Natural killer cell (primary cell): ENCODE measurements at regions not wholly inside any gene's neighbourhood (a gene's known extent, or its start where the extent isn't known, plus 50 kb on each side); places are given as distances from the start of the nearest gene placed in this dataset.

Experiments
- ATAC-seq, 3 donors: fragments of 150-1000 bp in 2 of 3; fragments of 200-7000 bp in 1 of 3; cut with Tn5 transposase; 1 replicate in 1 of 3; 2 replicates in 2 of 3; pipeline ENCODE4 v1.10.0; 2021; ENCODE audit warnings: mild to moderate bottlenecking in 2 of 3, moderate library complexity in 2 of 3
- DNase-seq, 2 donors: peaks; one replicate each; pipeline versions ENCODE4 v3.0.0 to v3.0.0-alpha.2; 2013 to 2021; ENCODE audit warnings: mixed read lengths in 1 of 2
- H3K27ac ChIP-seq: one replicate; pipeline ENCODE4 v1.5.1; 2013; ENCODE audit warnings: mild to moderate bottlenecking, low read length
- H3K27me3 ChIP-seq: one replicate; pipeline ENCODE4 v1.6.1; 2013; ENCODE audit warnings: low read length; ENCODE audit not compliant: control insufficient read depth, insufficient read depth
- H3K36me3 ChIP-seq: one replicate; pipeline ENCODE4 v1.6.1; 2013; ENCODE audit warnings: low read length; ENCODE audit not compliant: control insufficient read depth, insufficient read depth
- H3K4me1 ChIP-seq: one replicate; pipeline ENCODE4 v1.6.1; 2013; ENCODE audit warnings: low read length; ENCODE audit not compliant: control insufficient read depth, insufficient read depth
- H3K4me3 ChIP-seq: one replicate; pipeline ENCODE4 v1.5.1; 2013; ENCODE audit warnings: low read length
- H3K9me3 ChIP-seq: one replicate; pipeline ENCODE4 v1.6.1; 2013; ENCODE audit warnings: low read length; ENCODE audit not compliant: control insufficient read depth, insufficient read depth
- H3K27ac Mint-ChIP-seq, 2 donors: one replicate each; pipeline ENCODE4 v1.8.0; 2022; ENCODE audit warnings: mild to moderate bottlenecking in 2 of 2, mixed read lengths in 2 of 2, moderate library complexity in 1 of 2
- H3K27me3 Mint-ChIP-seq, 2 donors: one replicate each; pipeline ENCODE4 v1.8.0; 2022; ENCODE audit warnings: low read depth in 2 of 2, mixed read lengths in 2 of 2
- H3K36me3 Mint-ChIP-seq: one replicate; pipeline ENCODE4 v1.8.0; 2022; ENCODE audit warnings: mixed read lengths
- H3K4me1 Mint-ChIP-seq, 2 donors: one replicate each; pipeline ENCODE4 v1.8.0; 2022; ENCODE audit warnings: mixed read lengths in 2 of 2
- H3K4me3 Mint-ChIP-seq: one replicate; pipeline ENCODE4 v1.8.0; 2022; ENCODE audit warnings: mild to moderate bottlenecking, moderate library complexity, mixed read lengths
- H3K9me3 Mint-ChIP-seq, 2 donors: one replicate each; pipeline ENCODE4 v1.8.0; 2022; ENCODE audit warnings: mixed read lengths in 2 of 2
- WGBS: methylation state at CpG from one replicate; pipeline ENCODE4 v1.1.7; 2013; ENCODE audit warnings: missing lambda C conversion rate; ENCODE audit not compliant: insufficient coverage; 5-methylcytosine and 5-hydroxymethylcytosine counted together
- intact Hi-C: fragments of 100-400 bp; cut with micrococcal nuclease; formaldehyde crosslinking; loops from one replicate; pipeline ENCODE4 v1.14.2; 2022
- TF ChIP-seq, protein P1 (sequence below): fragments of 200-600 bp; IDR thresholded peaks from one replicate; pipeline ENCODE4 v1.8.0; 2022; ENCODE audit warnings: antibody characterized with exemption

DNA sequence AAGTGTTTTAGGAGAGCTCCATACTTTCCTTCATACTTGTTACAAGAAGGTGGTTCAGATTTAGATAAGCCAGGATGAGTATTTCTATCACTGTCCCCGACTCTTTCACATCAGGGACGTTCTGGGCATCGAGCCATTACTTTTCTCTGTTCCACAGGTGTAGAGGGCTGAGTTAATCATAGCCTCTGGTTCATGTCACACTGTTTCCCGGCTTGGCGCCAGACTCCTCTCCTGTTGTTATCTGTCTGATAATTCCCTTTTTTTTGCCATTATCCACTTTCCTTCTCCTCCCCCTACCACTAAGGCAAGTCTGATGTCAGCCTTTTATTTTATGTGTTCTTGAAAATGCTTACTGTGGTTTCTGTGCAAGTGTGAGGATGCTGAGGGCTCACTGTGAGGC is 593.4 kb downstream of the UTRN start:
- peaks cover 0 to 8% of the 10 kb centered on the region in 2 donors for H3K4me1 Mint-ChIP-seq
- H3K27me3 ChIP-seq, result no peaks in the 10 kb centered on the region
- H3K4me3 ChIP-seq, result no peak overlapping the region
- H3K36me3 Mint-ChIP-seq, result no peaks in the 10 kb centered on the region
- no peak overlapping the region for H3K27ac Mint-ChIP-seq
- DNase-seq (no peak), ATAC-seq (no peak)
- no peaks in the 10 kb centered on the region for H3K9me3 ChIP-seq
- TF ChIP-seq, protein P1, sequence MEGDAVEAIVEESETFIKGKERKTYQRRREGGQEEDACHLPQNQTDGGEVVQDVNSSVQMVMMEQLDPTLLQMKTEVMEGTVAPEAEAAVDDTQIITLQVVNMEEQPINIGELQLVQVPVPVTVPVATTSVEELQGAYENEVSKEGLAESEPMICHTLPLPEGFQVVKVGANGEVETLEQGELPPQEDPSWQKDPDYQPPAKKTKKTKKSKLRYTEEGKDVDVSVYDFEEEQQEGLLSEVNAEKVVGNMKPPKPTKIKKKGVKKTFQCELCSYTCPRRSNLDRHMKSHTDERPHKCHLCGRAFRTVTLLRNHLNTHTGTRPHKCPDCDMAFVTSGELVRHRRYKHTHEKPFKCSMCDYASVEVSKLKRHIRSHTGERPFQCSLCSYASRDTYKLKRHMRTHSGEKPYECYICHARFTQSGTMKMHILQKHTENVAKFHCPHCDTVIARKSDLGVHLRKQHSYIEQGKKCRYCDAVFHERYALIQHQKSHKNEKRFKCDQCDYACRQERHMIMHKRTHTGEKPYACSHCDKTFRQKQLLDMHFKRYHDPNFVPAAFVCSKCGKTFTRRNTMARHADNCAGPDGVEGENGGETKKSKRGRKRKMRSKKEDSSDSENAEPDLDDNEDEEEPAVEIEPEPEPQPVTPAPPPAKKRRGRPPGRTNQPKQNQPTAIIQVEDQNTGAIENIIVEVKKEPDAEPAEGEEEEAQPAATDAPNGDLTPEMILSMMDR, result no peak
- no peaks in the 10 kb centered on the region for H3K4me1 ChIP-seq
- no peaks in the 10 kb centered on the region for H3K9me3 Mint-ChIP-seq
- intact Hi-C loops, result no loop called here
- no peak overlapping the region for H3K4me3 Mint-ChIP-seq
- H3K27ac ChIP-seq, result no peak overlapping the region
- 94% methylated on average over 5 of the region's 5 CpGs for WGBS
- H3K36me3 ChIP-seq, result no peaks in the 10 kb centered on the region
- peaks cover 22 to 34% of the 10 kb centered on the region in 2 donors for H3K27me3 Mint-ChIP-seq

DNA sequence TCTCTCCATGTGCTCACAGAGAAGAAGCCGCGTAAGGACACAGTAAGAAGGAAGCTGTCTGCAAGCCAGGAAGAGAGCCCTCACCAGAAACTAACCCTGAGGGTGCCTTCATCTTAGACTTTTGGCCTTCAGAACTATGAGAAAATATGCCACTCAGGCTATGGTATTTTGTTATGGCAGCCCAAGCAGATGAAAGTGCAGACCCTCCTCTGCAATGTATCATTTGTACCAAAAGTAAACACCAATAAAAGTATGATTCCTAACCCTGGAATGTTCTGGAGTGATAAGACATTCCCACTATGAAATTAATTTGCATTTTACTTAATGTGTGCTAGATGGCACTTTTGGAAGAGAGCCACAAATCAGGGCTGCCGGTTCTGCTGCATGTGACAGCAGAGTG is 594.3 kb downstream of the UTRN start:
- Histone ChIP-seq H3K4me1 (no peaks in the 10 kb centered on the region), H3K27me3 (no peaks in the 10 kb centered on the region), H3K36me3 (no peaks in the 10 kb centered on the region), H3K4me3 (no peak overlapping the region), H3K9me3 (no peaks in the 10 kb centered on the region), H3K27ac (no peak overlapping the region)
- ATAC-seq, result no peak
- WGBS, result 95% methylated on average over 3 of the region's 3 CpGs
- Mint-ChIP-seq H3K9me3 (no peaks in the 10 kb centered on the region), H3K27ac (no peak overlapping the region), H3K27me3 (peaks cover 22 to 34% of the 10 kb centered on the region in 2 donors), H3K4me1 (peaks cover 0 to 8% of the 10 kb centered on the region in 2 donors), H3K4me3 (no peak overlapping the region), H3K36me3 (no peaks in the 10 kb centered on the region)
- intact Hi-C loops, result no loop called here
- DNase-seq, result no peak
- TF ChIP-seq, protein P1, result no peak

- Mint-ChIP-seq H3K4me1 (peaks cover 0 to 8% of the 10 kb centered on the region in 2 donors), H3K27ac (no peak overlapping the region), H3K4me3 (no peak overlapping the region), H3K36me3 (no peaks in the 10 kb centered on the region), H3K9me3 (no peaks in the 10 kb centered on the region), H3K27me3 (peaks cover 28 to 46% of the 10 kb centered on the region in 2 donors)
- WGBS, result 100% methylated on average over 2 of the region's 4 CpGs
- Histone ChIP-seq H3K9me3 (no peaks in the 10 kb centered on the region), H3K27ac (no peak overlapping the region), H3K36me3 (no peaks in the 10 kb centered on the region), H3K27me3 (no peaks in the 10 kb centered on the region), H3K4me1 (no peaks in the 10 kb centered on the region), H3K4me3 (no peak overlapping the region)
- TF ChIP-seq, protein P1, result no peak
- DNase-seq (no peak), ATAC-seq (no peak)
- intact Hi-C loops, result no loop called here
Observed at GRCh38 chr6:144882425-144882824, 597.3 kb downstream of the UTRN start.

GRCh38 chr6:144883915-144884314 is 598.8 kb downstream of the UTRN start:
- Mint-ChIP-seq H3K27ac (no peak overlapping the region), H3K4me3 (no peak overlapping the region), H3K9me3 (no peaks in the 10 kb centered on the region), H3K4me1 (peaks cover 0 to 5% of the 10 kb centered on the region in 2 donors), H3K27me3 (peaks cover 19 to 37% of the 10 kb centered on the region in 2 donors), H3K36me3 (no peaks in the 10 kb centered on the region)
- Histone ChIP-seq H3K4me1 (no peaks in the 10 kb centered on the region), H3K27me3 (no peaks in the 10 kb centered on the region), H3K9me3 (no peaks in the 10 kb centered on the region), H3K36me3 (no peaks in the 10 kb centered on the region), H3K27ac (no peak overlapping the region), H3K4me3 (no peak overlapping the region)
- DNase-seq (no peak), ATAC-seq (no peak)
- TF ChIP-seq, protein P1, result no peak
- WGBS, result 83% methylated on average over 2 of the region's 2 CpGs
- intact Hi-C loops, result no loop called here
